Mesothelial cell of epicardium (in vitro differentiated cells): ENCODE measurements at regions not wholly inside any gene's neighbourhood (a gene's known extent, or its start where the extent isn't known, plus 50 kb on each side); places are given as distances from the start of the nearest gene placed in this dataset.

Source experiments
- DNase-seq, 2 experiments: peaks; one replicate each; pipeline ENCODE4 v3.0.0; 2021; ENCODE audit warnings: low spot score in 2 of 2; ENCODE audit not compliant: unreplicated experiment in 2 of 2
- H3K27ac Mint-ChIP-seq: 2 replicates; pipeline ENCODE4 v1.8.0; 2021; ENCODE audit warnings: mixed read lengths
- H3K27me3 Mint-ChIP-seq: 2 replicates; pipeline ENCODE4 v1.8.0; 2021; ENCODE audit warnings: low read depth, mixed read lengths
- H3K36me3 Mint-ChIP-seq: 2 replicates; pipeline ENCODE4 v1.8.0; 2021; ENCODE audit warnings: mixed read lengths
- H3K4me1 Mint-ChIP-seq: 2 replicates; pipeline ENCODE4 v1.8.0; 2021; ENCODE audit warnings: mixed read lengths
- H3K4me3 Mint-ChIP-seq: 2 replicates; pipeline ENCODE4 v1.8.0; 2021; ENCODE audit warnings: mild to moderate bottlenecking, moderate library complexity, mixed read lengths
- H3K9me3 Mint-ChIP-seq: 2 replicates; pipeline ENCODE4 v1.8.0; 2021; ENCODE audit warnings: mixed read lengths
- CTCF ChIP-seq: fragments of 200-600 bp; sonication (generic); IDR thresholded peaks from one replicate; pipeline ENCODE4 v1.5.0; 2021; ENCODE audit warnings: antibody characterized with exemption; ENCODE audit not compliant: unreplicated experiment

- H3K9me3 Mint-ChIP-seq = no peaks in the 10 kb centered on the region
- no peak overlapping the region for H3K27ac Mint-ChIP-seq
- no peak for TF ChIP-seq CTCF
- H3K36me3 Mint-ChIP-seq = no peaks in the 10 kb centered on the region
- no peaks in the 10 kb centered on the region for H3K4me1 Mint-ChIP-seq
- no peaks in the 10 kb centered on the region for H3K27me3 Mint-ChIP-seq
- DNase-seq = no peak
- H3K4me3 Mint-ChIP-seq = no peak overlapping the region
These were observed 657.1 kb upstream of the SOX11 start for GRCh38 chr2:5035057-5035488.

GRCh38 chr2:5036256-5036655 lies 655.9 kb upstream of the SOX11 start:
- Mint-ChIP-seq H3K9me3 (no peaks in the 10 kb centered on the region), H3K4me3 (no peak overlapping the region), H3K27me3 (no peaks in the 10 kb centered on the region), H3K4me1 (no peaks in the 10 kb centered on the region), H3K27ac (no peak overlapping the region), H3K36me3 (no peaks in the 10 kb centered on the region)
- DNase-seq = no peak
- TF ChIP-seq CTCF = no peak

- no peaks in the 10 kb centered on the region for H3K27me3 Mint-ChIP-seq
- no peak overlapping the region for H3K4me3 Mint-ChIP-seq
- no peak for TF ChIP-seq CTCF
- no peaks in the 10 kb centered on the region for H3K9me3 Mint-ChIP-seq
- no peak for DNase-seq
- no peak overlapping the region for H3K27ac Mint-ChIP-seq
- H3K4me1 Mint-ChIP-seq = peaks cover under 1% of the 10 kb centered on the region
- H3K36me3 Mint-ChIP-seq = no peaks in the 10 kb centered on the region
These were observed 652.8 kb upstream of the SOX11 start for GRCh38 chr2:5039241-5039975.

GRCh38 chr2:5040571-5040970 lies 651.6 kb upstream of the SOX11 start:
- H3K9me3 Mint-ChIP-seq = no peaks in the 10 kb centered on the region

GRCh38 chr2:5041501-5041900 lies 650.7 kb upstream of the SOX11 start:
- no peak for TF ChIP-seq CTCF
- Mint-ChIP-seq H3K27me3 (no peaks in the 10 kb centered on the region), H3K27ac (no peak overlapping the region), H3K4me1 (peaks cover 4% of the 10 kb centered on the region), H3K4me3 (no peak overlapping the region), H3K36me3 (no peaks in the 10 kb centered on the region), H3K9me3 (peaks cover 1% of the 10 kb centered on the region)
- no peak for DNase-seq

More at GRCh38 chr2:5040571-5040970, 651.6 kb upstream of the SOX11 start:
- H3K4me1 Mint-ChIP-seq = peaks cover 4% of the 10 kb centered on the region
- H3K27me3 Mint-ChIP-seq = no peaks in the 10 kb centered on the region
- no peak overlapping the region for H3K27ac Mint-ChIP-seq
- H3K36me3 Mint-ChIP-seq = no peaks in the 10 kb centered on the region
- H3K4me3 Mint-ChIP-seq = no peak overlapping the region
- DNase-seq = no peak
- TF ChIP-seq CTCF = no peak
